Anterior cingulate cortex (tissue), 58 donors: ENCODE measurements at regions not wholly inside any gene's neighbourhood (a gene's known extent, or its start where the extent isn't known, plus 50 kb on each side); places are given as distances from the start of the nearest gene placed in this dataset.

Experiments
- DNase-seq, 58 donors: peaks; one replicate each; lab custom pipeline; 2025; lab: John Stamatoyannopoulos, UW

DNA sequence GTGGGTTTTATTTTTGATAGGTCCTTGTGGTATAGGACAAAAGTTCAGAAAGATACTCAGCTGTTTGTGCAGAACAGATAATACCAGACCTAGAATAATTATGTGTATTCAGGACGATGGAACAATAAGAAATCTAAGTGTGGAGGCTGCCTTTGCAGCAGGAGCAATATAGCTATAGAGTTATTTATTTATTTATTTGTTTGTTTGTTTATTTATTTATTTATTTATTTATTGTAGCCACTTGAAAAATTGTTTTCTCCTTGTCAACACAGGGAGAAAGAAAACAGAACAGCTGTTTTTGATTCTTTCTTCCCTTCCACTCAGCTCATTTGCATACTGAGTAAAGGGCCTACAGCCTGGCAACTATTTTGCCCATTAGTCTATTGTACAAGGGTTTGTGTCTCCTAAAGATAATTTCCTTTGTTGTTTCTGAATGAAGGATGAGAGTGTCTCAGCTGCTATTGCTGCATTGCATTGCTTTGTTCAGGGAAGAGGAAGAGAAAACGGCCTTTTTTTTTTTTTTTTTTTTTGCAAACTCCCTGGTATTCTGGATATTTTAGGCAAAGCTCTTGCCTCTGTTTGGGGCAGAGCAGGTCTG, 56.0 kb upstream of the ESX1 start:
- no peak for DNase-seq

DNA sequence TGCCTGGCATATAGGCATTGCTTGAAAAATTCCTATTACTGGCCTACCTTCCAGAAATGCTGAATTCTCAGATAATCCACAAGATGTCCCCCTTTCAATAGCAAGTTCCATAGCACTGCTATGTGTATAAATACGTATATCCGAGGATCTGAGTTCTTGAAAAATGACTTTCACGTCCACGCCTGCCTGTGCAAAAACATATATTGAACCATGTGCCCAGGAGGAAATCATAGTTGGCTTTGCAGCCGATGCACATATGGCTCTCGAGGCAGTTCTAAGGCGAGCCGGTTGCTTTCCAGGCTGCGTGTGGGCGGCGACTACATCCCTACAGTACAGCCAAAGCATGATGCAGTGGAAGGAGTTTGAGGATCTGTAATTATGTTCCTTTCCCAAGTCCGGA, 55.4 kb upstream of the ESX1 start:
- DNase-seq = peak in 45 of 58 donors; percentile 0 to 56 (median 9)

DNA sequence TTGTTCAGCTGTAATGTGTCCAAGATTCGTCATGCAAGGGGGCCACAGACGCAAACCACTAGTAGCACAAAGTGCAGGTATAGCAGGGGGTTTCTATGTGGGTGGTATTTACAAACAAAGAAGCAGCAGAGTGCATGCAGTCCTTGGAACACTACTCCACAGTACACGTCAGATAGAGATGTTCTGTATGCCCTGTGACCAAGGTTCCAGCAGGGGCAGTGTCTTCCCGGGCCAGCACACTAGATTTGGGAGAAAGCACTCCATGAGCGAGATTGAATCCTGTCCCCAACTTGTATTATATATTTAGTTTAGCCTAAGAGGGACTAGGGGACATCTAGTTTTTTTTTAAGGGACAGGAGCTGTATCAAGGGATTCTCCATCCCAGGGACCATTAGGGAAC, 54.4 kb upstream of the ESX1 start:
- no peak for DNase-seq

DNA sequence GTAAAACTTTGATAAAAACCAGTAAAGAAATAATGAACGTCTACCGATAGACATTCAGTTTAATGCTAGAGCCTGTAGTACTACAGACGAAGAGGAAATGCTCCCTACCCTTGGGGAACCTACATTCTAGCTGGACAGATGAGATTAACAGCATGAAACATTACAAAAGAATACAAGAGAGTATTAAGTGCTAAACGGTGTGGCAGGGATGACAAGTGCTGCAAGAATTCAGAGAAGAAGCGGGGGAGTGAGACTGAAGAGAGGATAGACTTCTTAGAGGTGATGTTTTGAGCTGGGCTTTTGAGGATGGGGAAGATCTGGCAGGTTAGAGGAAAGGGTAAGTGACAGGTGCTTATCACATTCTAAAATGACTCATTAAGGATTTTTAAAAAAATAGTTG, 52.6 kb upstream of the ESX1 start:
- DNase-seq = no peak

DNA sequence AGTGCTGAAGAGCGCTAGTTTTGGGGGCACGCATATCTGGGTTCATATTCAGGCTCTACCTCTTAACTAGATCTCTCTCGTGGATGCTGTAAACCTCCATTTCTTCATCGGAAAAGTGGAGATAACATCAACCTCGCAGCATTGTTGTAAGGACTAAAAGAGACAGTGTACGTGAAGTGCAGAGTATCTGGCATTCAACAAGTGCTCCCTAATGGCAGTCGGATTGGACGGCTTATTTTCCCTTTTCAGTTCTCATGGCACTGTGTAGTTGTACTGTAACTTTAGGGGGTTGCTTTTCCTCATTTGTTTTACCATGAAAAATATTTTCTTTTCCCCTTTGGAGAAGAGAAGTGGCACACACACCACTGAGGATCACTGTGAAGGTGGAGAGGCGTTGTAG, 51.4 kb upstream of the ESX1 start:
- no peak for DNase-seq
